Fibroblast of the aortic adventitia (primary cell): ENCODE measurements at regions not wholly inside any gene's neighbourhood (a gene's known extent, or its start where the extent isn't known, plus 50 kb on each side); places are given as distances from the start of the nearest gene placed in this dataset.

Experiments used
- DNase-seq: peaks from one replicate; pipeline ENCODE4 v3.0.0-alpha.2; 2010; ENCODE audit warnings: low read depth
- H3K4me3 ChIP-seq: 2 replicates; pipeline ENCODE4 v1.5.1; 2011; ENCODE audit warnings: low read depth, mild to moderate bottlenecking, control low read depth, low read length, moderate library complexity
- CTCF ChIP-seq: IDR thresholded peaks from 2 replicates; pipeline ENCODE4 v1.5.1; 2011; ENCODE audit warnings: mild to moderate bottlenecking, low read length, control low read depth, inconsistent platforms; ENCODE audit not compliant: insufficient read depth

GRCh38 chr1:200496937-200497336 lies 87.1 kb upstream of the ZNF281 start:
- no peak for DNase-seq
- no peak for TF ChIP-seq CTCF
- H3K4me3 ChIP-seq: no peak overlapping the region

DNA sequence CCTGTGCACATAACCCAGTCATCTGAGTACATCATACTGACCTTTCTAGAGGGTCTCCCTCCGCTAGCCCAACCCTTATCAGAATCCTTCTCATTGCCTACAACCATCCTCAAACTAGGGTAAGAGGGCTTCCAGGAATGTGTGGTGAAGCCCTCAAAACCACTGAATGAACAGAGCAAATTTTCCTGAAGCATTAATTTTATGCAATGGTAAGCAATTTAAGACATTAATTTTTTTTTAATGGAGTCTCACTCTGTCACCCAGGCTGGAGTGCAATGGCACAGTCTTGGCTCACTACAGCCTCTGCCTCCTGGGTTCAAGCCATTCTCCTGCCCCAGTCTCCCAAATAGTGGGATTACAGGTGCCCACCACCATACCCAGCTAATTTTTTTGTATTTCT lies 86.1 kb upstream of the ZNF281 start:
- no peak for DNase-seq
- H3K4me3 ChIP-seq: no peak overlapping the region
- no peak for TF ChIP-seq CTCF

DNA sequence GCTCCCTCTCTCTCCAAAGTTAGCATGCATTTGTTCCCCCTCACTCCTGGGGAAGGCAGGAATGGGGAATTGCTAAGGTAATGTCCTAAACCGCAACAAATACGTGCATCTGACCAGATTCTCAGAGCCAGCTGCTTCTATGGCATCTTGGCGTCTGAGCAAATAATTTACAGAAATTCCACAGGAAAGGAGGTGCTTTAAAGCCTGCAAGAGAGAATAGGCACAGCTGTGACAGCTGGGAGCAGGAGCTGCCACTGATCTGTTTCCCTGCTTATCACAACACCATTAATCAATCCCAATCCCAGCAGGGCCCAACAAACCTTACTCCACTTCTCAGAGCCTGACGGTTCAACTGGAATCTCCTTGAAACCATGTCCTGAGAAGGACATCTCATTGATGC lies 83.5 kb upstream of the ZNF281 start:
- DNase-seq: no peak
- no peak for TF ChIP-seq CTCF
- H3K4me3 ChIP-seq: no peak overlapping the region

DNA sequence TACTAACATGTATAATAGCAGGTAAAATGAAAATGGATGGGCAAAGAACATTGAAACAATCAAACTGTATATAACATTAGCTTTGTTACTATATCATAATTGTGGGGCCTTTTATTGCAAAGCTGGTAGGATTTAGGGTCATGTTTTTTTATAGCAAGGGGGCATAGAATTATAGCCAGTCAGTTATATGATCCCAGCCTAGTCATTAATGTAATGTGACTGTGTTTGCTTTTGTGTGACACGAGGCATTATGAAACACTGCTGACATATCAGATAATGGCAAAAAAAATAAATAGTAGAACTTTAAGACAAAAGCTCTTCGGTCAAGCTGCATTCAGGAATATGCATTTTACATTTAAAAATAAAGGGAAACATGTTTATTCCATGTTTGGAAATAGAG lies 81.3 kb upstream of the ZNF281 start:
- DNase-seq: no peak
- no peak overlapping the region for H3K4me3 ChIP-seq
- no peak for TF ChIP-seq CTCF

- DNase-seq: no peak
- no peak overlapping the region for H3K4me3 ChIP-seq
- no peak for TF ChIP-seq CTCF
These were observed 80.3 kb upstream of the ZNF281 start for GRCh38 chr1:200490183-200490582.

DNA sequence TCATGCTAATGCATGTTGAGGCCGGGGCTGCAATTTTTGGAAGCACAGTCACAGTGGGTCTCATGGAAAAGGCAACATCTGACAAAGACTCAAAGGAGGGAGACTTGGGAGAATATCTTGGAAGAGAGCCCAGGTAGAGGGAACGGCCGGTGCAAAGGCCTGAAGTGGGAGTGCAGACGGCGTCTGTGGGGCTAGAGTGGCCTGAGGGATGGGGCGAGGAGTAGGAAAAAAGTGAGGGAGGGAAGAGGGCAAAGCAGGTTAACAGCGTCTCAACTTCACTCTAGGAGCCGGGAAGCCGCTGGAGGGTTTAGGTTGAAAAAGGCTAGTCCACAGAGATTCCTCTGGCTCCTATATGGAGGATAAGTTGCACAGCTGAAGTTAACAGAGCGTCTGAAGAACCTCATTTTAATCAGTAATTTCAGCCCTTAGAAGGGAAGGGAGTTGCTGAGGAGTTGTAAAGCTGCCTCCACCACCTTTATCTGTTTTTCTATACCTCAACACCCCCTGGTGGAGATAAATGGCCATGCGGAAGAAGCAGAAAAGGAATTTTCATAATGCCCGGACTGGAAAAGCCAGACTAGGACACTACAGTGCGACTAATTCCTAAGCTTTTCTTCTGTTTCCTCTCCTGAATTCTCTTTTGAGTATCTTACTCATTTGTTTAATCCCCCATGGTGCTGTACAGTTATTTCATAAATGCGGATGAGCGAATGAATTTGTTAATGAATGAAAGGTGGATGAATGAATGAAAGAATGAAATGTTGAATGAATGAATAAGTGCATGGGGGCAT lies 78.7 kb upstream of the ZNF281 start:
- TF ChIP-seq CTCF: peak; percentile 86
- peak; percentile 91 for DNase-seq
- no peak overlapping the region for H3K4me3 ChIP-seq

DNA sequence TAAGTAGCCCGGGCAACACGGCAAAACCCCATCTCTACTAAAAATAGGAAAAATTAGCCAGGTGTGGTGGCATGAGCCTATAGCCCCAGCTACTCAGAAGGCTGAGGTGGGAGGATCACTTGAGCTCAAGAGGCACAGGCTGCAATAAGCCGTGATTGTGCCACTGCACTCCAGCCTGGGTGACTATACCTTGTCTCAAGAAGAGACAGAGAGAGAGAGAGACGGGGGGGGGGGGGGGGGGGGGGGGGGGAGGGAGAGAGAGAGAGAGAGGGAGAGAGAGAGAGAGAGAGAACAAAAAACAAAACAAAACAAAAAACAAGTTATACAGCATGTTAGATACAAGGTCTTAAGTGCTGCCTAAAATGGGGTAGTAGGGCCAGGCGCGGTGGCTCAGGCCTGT lies 77.8 kb upstream of the ZNF281 start:
- no peak overlapping the region for H3K4me3 ChIP-seq
- TF ChIP-seq CTCF: no peak
- DNase-seq: peak; percentile 29
